COLO668 (cell line): ENCODE measurements at regions not wholly inside any gene's neighbourhood (a gene's known extent, or its start where the extent isn't known, plus 50 kb on each side); places are given as distances from the start of the nearest gene placed in this dataset.

ENCODE experiments used
- DNase-seq: peaks from one replicate; lab custom pipeline; 2025; ENCODE audit not compliant: unreplicated experiment; lab: John Stamatoyannopoulos, UW

DNA sequence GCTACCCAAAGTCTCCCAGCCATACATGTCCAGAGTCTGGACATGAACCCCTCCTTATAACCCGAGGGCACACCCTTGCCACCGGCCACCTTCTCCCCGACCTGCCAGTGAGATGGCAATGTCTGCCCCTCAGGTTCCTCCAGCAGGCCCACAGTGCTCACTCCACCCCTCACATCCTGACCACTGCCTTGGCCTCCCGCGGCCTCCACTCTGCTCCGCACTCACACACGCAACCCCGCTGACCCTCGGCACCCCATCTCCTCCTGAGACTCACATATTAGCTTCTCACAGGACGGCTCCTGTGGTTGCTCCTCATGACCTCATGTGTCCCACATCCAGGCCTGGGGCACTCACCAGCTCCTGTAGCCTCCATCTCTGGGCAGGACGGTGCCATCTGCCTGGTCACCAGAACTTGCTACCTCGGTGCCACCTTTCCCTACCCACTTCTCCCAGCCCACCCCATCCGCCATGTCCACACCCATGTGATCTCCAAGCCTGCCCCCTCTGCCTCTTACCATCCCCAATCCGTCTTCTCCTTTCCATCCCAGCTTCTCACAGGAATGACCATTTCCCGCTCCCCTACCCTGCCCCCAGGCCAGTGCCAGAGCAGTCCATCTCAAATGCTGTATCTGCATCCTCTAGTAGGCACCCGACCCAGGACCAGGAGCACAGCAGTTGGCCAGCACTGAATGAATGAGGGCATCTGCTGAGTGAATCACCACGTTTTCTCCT, 198.6 kb upstream of the DIO3 start:
- no peak for DNase-seq

DNA sequence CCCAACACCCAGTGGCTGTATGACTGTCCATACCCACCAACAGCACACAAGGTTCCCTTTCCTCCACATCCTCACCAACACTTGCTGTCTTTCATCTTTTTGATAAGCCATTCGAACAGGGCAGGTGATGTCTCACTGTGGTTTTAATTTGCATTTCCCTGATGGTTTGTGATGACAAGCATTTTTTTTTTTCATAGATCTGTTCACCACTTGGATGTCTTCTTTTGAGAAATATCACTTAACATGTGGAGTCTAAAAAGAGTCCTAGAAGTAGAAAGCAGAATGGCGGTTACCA, 198.1 kb upstream of the DIO3 start:
- no peak for DNase-seq

DNA sequence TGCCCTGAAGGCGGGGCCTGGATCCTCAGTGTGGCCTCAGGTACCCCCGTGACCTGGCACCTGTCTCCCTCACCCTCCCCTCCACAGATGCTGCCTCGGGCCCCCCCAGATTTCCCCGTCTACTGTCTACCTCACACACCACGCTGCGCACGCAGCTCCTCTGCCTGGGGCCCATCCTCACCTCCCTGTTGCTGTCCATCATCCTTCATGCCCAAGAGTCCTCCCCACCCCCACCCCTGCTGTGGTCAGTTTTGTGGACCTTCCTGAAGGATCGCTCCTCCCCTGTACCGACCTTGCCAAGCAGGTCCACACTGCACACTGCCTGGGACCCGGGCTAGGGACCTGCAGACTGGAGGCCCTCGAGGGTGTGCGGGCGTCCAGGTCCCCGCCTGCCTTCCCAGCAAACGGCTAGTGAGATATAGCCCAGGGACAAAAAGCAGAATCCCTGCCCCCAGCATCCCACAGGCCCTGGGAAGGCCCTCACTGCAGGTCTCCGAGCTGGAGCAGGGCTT, 197.4 kb upstream of the DIO3 start:
- DNase-seq, result no peak

DNA sequence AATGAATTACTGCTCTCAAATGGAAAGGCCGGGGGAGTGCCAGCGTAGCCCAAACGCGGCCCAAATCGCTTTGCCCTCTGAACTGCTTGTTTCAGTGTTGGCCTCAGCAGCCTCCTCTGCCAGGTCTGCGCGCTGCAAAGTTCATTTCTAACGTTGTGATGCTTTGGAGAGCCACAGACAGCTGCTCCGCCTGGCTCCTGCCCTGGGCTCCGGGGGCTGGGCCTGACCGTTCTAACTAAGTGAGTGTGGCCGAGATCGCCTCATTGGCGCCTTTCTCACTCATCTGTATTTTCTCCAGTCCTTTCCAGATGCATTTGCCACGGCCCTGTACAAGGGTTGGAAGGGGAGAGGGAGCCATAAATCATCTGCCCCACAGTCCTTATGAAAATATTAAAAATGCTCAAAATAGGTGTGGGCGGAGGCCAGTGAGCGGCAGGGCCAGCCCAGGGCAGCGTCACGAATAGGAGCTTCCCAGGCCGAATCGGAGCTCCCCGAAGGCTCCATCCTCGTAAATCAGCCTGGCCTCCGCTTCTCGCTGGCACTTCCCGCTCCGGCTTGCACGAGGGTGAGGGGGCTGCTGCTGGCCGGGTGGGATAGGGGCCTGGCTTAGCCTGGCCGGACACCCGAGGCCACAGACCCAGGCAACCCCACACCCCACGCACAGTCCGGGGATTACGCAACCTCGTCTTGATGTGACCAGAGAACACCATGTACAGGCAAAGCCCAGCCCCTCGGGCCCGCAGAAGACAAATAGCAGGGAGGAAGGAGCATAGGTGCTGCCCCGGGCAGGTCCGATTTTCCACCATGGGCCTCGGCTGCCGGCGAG, 196.6 kb upstream of the DIO3 start:
- DNase-seq, result no peak

DNA sequence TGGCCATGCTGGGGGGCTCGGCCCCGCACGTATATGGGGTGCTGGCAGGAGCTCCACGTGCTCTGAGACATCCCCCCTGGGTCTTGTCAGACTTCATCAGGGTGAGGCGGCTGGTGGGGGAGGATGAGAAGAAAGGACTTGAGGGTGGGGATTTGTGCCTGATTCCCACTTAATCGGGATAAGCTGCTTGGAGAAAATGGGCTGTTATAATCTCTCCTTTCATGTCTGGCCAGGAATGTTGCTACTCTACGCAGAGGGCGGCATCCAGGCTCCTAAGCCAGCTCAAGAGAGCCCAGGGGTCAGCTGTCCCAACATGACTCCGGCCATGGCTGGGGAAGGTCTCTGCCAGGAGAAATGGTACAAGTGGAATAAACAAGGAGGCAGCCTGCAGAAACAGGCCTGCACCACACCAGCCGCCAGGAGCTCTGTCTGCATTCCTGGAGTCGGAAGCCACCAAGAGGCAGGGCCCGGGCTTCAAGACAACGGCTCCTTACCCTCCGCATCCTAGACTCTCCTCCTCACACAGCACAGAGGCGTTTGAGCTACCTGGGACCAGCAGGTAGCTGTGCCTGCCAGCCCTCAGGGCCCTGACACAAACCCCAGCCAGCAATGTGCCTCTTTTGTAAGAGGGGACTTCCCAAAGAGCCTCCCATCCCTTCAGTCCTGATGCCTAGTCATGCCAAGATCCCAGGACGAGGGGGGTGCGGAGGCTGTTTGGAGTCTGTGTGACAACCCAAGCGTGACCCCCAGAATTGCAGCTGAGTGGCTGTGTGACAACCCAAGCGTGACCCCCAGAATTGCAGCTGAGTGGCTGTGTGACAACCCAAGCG, 195.8 kb upstream of the DIO3 start:
- no peak for DNase-seq

DNA sequence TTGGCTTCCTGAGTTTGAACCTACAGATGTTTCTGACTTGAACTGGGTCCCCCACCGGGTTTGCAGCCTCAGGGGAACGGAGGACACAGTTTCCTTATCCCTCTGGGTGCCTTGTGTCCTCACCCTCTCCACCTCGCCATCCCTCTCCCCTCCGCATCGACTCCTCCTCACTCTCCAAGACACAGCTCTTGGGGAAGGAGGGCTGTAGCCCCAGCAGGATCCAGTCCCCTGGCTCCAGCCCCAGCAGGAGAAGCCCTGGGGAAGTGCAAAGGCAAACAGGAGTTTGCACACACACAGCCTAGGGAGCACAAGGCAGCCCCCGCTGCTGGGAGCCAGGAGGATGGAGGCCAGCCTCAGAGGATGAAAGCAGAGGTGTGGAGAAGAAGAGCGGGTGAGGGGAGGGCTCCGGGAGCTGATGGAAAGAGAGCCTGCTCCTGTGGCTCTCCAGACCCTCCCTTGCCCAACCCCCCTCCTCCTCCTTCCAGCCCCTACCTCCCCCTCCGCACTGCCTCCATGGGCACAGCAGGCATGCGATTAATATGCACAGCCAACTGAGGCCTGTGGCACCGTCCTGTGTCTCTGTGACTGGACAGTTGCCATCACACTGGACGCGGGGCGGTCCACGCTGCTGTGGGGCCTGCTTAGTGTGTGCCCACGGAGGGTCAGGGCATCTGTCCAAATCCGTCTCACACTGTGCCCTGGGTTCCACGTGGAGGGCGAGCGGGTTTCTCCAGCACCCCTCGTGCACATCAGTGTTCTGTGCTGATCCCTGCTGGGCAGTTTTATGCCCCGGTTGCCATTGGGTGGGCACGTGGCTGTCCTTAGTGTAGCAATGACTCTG, 193.7 kb upstream of the DIO3 start:
- no peak for DNase-seq

DNA sequence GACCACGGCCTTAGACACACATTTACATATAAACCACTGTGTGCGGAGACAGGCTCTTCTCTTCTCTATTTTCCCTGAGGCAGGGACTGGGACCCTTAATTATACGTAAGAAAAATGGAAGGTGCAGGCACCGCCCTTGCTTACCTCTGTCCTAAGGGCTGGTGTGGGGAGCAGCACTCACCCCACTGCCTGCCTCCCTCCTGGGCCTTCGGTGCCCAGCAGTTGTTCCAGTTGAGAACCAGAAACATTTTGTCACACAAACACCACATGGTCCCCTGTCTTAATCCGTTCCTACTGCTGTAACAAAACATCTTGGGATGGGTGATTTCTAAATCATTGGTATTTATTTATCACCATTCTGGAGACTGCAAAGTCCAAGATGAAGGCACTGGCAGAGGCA, 192.7 kb upstream of the DIO3 start:
- no peak for DNase-seq

DNA sequence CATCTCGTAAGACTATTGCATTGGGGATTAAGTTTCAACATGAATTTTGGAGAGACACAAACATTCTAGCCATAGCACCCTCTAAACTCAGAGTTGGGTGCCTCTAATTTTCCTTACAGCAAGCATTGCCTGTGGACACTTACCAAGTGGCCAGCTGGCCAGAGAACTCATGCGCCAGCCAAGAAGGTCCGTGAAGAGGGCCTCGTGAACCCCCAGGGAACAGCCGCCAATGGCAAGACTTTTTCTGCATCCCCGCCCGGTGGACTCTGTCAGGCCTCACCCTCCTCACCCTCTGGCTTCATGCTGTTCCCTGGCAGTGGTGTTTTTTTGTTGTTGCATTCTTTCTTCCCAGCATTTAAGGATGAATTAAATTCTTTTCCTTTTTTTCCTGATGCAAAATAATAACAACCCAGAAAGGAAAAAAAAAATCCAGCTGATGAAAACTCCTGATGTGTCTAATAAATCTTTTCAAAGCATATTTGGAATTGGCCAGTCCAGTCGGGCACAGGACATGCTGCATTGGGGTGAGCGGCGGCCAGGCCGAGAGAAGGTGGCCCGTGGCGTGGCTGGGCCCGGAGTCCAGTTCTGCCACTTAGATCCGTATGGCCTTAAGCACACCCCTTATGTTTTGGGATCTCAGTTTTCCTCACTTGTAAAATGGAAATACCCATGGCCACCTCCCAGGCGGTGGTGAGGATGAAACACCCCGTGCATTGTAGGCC, 191.9 kb upstream of the DIO3 start:
- no peak for DNase-seq

DNA sequence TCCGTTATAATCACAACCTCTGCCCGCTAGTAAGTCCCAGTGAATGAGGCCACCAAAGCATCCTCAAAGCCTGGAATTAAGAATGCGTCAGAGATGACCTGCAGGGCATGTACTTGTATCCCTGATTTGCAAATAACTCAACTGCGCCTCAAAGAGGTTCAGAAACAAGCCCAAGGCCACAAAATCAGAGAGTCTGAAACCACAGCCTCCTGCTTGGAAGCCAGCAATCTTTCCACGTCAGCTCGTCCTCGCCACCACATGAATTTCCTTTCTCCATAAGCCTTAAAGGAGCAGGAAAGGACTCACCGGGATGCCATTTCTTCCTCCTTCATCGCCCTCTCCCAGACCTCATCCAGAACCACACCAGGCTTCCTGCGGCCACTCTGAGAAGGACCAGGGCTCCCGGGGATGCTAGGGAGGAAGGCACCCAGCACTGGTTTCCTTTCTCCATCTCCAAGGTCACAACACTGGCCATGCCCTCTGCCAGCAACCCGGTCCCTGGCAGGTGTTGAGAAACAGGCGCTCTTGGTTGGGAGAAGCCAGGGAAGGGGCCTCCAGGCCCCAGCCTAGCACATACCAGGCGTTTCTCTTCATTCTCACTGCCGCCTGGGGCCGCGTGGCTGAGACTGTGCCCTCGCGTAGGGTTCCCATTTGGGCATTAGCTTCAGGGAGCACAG, 191.2 kb upstream of the DIO3 start:
- DNase-seq, result no peak

DNA sequence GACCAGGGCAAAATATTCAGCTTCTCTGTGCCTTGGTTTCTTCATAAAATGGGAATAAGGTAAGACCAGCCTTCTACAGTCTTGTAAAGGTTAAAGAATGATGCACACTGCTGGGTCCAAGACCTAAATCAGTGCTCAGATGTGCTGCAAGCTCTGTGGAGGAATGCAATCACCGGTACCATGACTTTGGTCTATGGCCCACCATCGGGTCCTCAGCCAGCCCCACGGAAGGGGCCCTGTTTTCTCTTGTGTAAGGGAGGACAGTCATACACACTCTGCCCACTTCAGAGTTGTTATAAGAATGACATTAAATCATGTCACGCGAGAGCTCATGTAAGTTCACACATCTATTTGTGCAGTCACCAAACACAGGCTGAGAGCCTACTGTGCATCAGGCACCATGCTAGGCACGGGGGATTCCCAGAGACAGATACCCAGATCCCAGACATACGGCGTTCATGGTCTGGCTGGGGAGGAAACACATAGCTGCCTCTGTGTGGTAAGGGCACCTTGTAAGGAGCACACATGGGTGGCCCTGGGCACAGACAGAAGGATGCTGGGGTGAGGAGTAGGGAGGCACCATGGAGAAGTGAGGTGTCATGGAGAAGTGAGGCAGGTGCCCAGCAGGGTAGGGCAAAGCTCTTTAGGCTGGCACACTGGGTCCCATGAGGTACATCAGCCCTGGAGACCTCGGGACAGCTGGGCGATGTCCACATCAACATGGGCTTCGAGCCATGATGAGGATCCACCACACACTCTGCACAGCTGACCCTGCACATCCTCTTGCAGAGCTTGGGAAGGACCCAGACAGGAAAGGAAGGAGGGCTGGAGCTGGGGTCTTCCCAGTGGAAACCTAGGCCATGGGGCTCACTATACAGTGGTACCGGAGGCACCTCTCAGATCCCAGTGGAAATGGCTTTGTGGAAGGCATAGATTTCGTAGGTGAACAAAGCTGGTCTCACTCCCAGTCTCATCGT, 190.4 kb upstream of the DIO3 start:
- no peak for DNase-seq

DNA sequence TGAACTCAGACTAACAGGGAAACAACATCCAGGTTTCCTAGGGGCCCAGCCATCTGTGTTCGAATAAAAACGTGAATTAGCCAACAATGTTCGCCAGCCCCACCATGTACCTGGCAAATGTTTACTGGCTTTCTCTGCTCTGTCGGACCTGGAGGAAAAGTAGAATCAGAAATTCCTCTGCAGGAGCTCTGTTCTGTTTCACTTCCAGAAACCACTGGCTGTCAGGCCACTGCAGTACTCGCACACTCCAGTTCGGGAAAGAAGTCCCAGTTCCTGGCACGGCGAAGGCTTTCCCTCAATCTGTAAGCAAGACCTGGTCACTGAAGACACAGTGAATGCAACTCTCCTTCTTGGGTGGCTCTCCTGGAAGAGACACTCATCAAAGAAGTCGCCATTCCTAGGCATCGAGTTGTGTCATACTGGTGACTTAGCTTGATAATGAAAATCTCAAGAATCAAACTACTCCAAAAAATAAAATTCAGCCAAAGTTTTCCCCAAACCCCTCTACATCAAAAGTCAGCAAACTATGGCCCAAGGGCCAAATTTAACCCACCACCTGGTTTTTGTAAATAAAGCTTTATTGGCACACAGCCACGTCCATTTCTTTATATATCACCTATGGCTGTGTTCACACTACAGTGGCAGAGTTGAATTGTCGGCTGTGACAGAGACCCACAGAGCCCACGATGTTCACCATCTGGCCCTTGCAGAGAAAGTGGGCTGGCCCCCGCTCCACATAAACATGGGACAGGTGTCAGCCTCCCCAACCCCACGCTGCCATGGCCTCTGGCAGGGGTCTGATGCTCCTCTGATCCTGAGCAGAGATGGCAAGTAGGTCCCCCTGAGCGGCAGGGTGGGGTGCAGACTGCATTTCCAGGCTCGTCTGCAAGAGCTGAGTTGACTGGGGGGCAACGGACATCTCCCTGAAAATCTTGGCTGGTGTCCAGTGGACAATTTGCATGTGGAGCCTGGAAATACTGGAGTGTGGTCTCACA, 189.2 kb upstream of the DIO3 start:
- no peak for DNase-seq

DNA sequence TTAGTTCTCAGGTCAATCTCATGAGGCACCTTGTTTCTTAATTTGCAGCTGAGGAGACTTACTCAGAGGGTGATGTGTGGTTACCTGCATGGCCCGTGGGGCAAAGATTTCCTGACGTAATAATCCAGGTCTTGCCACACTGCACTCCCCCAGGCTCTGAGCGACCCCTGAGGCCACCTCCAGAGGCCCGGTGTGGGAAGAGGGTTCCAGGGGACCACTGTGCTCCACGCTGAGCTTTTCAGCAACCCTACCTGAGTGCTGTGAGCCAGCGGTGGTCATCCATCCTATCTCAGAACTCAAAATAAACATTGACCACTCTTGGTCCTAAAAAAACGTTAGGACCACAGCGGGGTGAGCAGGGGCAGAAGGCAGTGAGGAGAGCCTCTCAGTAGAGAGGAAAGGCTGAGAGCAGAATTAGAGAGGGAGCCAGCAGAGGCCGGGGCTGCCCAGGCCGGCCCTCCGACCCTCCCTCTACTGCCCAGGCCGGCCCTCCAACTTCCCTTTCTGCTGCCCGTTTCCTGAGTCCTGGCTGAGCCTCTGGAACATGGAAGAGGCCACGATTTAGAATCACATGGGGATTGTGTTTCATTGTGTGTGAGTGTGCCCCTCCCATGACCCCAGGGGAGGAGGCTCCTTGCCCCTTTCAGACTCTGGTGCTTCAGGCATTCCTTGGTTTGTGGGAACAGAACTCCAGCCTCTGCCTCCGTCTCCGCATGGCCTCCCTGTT, 188.2 kb upstream of the DIO3 start:
- no peak for DNase-seq

DNA sequence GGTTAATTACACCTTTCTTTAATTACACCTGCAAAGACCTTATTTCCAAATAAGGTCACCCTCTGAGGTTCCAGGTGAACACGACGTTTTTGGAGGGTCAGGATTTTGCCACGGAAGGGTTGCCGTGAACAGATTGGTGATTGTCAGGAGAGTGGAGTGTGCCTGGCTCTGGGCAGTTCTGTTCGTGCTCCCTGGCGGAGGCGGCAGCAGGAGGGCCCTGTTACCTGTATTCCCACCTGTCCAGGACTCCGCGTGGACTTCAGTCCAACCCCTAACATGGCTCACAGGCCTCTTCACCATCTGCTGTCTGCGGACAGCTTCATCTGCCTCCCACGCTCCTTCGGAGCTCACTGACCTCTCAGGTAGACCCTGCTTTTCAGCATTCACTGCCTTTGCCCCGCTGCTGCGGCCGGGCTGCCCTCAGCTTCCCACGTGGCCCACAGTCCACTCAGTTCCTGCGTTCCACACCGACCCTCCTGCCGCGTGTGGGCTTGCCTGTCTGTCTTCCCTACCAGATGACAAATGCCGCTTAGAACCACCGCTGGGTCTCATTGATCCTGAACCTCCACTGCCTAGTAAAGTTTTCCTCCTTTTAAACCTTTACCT, 187.5 kb upstream of the DIO3 start:
- DNase-seq, result no peak

DNA sequence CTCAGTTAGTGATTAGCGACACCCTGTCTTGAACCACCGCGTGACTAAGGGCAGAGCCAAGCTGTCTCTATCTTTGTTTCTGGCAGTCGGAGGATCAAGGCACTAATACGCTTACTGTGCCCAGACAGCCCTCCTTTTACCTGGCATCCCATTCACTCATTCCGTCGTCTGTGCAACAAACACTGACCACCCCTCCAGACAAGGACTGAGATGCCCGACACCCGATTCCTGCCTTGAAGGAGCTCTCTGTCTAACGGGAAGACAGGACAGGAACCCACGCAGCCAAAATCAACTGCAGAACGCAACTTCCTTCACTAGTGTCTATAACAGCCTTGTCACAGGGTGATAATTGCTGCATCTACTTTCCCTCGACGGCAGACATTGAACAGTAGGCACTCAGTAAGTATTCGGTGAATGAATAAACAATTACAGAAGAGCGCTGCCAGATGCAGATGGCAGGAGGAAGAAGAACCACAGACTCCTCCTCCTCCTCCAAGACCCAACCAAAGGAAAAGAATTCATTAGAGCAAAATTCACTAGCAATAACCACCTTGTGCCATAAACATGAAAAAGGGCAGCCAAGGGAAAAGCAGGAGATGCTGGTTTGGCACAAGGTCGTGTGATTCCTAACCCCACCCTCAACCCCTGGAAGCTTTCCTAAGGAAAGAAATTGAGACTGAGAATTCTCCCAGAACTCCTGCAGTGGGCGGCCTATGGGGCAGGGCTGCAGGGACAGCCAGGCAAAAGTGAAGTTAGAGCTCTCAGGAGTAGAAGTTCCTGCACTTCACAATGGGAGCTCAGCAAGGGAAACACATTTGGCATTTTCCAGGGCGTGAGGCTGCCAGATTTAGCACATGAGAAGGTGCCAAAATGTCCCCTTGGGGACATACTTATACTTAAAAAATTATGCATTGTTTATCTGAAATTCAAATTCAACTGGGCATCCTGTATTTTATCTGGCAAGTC, 186.6 kb upstream of the DIO3 start:
- no peak for DNase-seq

DNA sequence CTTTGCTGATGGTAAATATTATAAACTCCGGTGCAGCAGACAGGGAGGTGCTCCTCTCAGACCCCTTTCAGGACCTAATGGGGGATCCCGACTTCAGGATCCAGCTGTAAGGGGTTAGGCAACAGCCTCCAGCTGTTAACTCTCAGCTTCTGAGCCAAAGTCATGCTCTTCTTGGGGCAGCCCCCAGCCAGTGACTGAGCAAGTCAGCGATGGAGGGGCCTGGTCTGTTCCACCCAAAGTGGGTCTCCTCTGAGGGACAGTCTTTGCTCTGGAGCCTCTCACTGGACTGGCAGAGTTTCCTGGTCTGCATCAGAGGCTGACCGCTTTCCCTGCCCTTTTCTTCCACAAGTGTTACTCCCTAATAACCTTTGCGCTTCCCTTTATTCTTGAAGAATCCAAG, 184.2 kb upstream of the DIO3 start:
- DNase-seq, result no peak
